Sciatic nerve (tissue), 2 donors: ENCODE measurements at regions not wholly inside any gene's neighbourhood (a gene's known extent, or its start where the extent isn't known, plus 50 kb on each side); places are given as distances from the start of the nearest gene placed in this dataset.
A peak's percentile ranks its signal among the peaks of the same experiment; 100 is the strongest.

Experiments
- ATAC-seq: fragments of 200-7000 bp; cut with Tn5 transposase; one replicate; pipeline ENCODE4 v1.9.1; 2020; ENCODE audit warnings: mild to moderate bottlenecking, moderate library complexity
- DNase-seq: peaks from one replicate; pipeline ENCODE4 v3.0.0-alpha.2; 2020; ENCODE audit warnings: low spot score
- intact Hi-C: fragments of 100-400 bp; cut with DNase I; formaldehyde crosslinking; loops from one replicate; pipeline ENCODE4 v1.14.2; 2022
- donor health status: DM: no; HTN: no; CAD: no.
- donor health status: DM: no; HTN: no; CAD: no.

DNA sequence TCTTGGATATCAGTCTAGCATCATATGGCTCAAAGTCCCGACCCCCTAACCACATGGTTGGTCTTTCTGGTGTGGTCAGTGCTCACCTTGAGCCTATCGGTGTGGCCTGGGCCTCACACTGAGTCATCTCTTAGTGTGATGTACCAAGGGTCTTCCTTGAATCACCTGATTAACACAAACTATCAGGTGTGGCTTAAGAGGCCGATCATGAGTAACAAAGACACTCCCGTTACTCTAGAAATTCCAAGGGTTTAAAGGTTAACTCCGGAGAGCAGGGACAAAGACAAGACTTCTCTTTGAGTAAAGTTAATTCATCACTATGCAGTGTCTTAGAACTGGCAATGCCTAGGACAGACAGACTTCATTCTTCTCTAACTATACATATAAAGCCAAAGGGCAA is 52.3 kb upstream of the ARMC3 start:
- intact Hi-C loops, result no loop called here
- ATAC-seq (no peak), DNase-seq (no peak)

GRCh38 chr10:22874189-22874854 is 53.5 kb upstream of the ARMC3 start:
- ATAC-seq, result peak; percentile 24
- no peak for DNase-seq
- intact Hi-C loops, result no loop called here

DNA sequence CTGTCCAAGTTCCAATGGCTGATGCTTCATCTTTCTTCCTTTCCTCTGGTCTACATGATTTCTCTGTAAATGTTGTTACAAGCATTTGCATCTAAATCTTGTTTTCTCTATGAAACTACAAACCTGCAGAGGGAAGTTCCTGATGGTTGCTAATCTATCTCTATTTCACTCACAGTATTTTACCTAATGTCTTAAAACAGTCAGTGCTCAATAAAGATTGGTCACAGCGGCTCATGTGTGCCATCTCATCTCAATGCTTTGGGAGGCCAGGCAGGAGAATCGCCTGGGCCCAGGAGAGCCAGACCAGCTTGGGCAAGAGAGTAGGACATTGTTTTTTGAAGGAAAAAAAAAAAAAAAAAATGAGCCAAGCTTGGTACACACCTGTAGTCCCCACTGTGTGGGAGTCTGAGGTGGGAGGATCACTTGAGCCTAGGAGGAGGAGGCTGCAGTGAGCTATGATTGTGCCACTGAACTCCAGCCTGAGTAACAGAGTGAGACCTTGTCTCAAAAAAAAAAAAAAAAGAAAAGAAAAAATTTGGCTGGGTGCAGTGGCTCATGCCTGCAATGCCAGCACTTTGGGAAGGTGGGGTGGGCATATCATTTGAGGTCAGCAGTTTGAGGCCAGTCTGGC is 71.3 kb upstream of the ARMC3 start:
- ATAC-seq, result no peak
- intact Hi-C loops, result no loop called here
- DNase-seq, result no peak

- no peak for ATAC-seq
- intact Hi-C loops, result no loop called here
- DNase-seq, result no peak
Observed at GRCh38 chr10:22854935-22855421, 72.9 kb upstream of the ARMC3 start.

DNA sequence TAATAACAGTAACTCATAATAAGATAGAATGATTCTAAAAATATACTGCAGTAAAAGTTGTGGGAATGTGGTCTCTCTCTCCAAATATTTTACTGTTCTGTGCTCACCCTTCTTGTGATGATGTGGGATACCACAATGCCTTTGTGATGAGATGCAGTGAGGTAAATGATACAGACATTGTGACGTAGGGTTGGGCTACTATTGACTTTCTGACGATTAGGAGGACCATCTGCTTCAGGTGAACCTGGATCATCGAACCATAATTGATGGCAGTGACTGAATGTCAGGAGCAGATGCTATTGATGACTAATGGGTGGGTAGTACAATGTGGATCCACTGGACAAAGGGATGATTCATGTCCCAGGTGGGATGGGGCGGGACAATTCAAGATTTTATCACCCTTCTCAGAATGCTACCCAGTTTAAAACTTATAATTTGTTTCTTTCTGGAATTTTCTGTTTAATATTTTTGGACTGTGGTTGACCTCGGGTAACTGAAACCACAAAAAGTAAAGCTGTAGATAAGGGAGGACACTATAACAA is 73.9 kb upstream of the ARMC3 start:
- DNase-seq (no peak), ATAC-seq (no peak)
- intact Hi-C loops, result no loop called here

- DNase-seq (no peak), ATAC-seq (no peak)
- intact Hi-C loops, result no loop called here
Observed at GRCh38 chr10:22852712-22853353, 75.0 kb upstream of the ARMC3 start.

- ATAC-seq (no peak), DNase-seq (no peak)
- intact Hi-C loops, result no loop called here
Observed at GRCh38 chr10:22851865-22852239, 76.0 kb upstream of the ARMC3 start.

DNA sequence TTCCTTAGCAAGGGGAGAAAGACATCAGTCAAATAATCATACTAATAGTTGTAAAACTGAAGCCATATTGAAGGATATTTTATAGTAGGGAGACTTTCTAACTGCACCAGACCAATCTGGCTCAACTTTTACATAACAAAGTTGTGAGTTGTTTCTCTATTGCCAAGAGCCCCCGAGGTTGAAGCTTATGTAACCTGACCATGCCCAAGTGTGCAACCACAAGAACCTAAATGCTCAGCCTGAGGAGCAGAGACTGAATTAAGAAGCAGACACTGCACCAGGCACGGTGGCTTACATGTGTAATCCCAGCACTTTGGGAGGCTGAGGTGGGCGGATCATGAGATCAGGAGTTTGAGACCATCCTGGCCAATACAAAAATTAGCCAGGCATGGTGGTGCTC is 77.3 kb upstream of the ARMC3 start:
- ATAC-seq, result no peak
- intact Hi-C loops, result no loop called here

GRCh38 chr10:22849077-22849805 is 78.6 kb upstream of the ARMC3 start:
- intact Hi-C loops, result no loop called here
- peak; percentile 98 for ATAC-seq
- peak; percentile 82 for DNase-seq

More for the DNA sequence above, 77.3 kb upstream of the ARMC3 start:
- no peak for DNase-seq

- ATAC-seq (no peak), DNase-seq (no peak)
- intact Hi-C loops, result no loop called here
Observed at GRCh38 chr10:22848509-22848908, 79.3 kb upstream of the ARMC3 start.

- DNase-seq (no peak), ATAC-seq (no peak)
- intact Hi-C loops, result no loop called here
Observed at GRCh38 chr10:22846294-22846693, 81.6 kb upstream of the ARMC3 start.

- ATAC-seq, result no peak
- intact Hi-C loops, result no loop called here
- DNase-seq, result no peak
Observed at GRCh38 chr10:22839639-22840038, 88.2 kb upstream of the ARMC3 start.

DNA sequence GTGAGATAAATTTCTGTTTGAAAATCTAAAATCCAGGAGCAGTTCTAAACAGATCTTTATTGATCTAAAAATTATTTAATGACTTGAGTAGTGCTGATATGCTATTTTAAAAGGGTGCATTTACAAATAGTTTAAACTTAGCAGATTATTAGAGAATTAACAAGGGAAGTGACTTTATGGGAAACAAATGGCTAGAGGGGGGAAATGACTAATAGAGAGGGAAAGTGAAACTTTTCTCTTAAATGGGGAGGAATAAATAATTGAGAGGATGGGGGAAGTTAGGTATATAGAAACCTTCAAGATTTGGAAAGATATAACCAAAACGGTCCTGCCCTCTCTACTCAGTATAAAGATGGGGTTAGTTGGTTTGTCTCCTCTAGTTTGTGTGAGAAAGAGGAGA is 90.1 kb upstream of the ARMC3 start:
- DNase-seq (no peak), ATAC-seq (no peak)
- intact Hi-C loops, result no loop called here

GRCh38 chr10:22837351-22837750 is 90.5 kb upstream of the ARMC3 start:
- DNase-seq, result no peak
- intact Hi-C loops, result no loop called here
- ATAC-seq, result no peak

DNA sequence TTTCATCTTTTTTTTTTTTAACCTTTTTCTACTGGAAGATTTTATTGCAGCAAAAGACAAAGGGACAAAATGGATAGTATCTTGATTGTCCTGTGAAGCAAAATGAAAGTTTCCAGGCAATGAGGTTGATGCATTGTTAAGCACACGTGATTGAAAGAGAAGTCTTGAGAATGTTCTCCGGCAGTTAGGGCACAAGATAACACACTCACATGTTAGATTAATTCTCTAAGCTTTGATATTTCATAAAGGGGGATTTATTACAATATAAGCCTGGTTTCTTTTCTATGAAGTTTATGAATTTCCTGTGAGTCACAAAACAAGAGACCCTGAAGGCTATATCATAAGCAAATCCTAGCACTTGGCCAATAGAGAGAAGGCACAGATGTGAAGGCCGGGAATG is 93.4 kb upstream of the ARMC3 start:
- ATAC-seq, result no peak
- no peak for DNase-seq
- intact Hi-C loops, result no loop called here

DNA sequence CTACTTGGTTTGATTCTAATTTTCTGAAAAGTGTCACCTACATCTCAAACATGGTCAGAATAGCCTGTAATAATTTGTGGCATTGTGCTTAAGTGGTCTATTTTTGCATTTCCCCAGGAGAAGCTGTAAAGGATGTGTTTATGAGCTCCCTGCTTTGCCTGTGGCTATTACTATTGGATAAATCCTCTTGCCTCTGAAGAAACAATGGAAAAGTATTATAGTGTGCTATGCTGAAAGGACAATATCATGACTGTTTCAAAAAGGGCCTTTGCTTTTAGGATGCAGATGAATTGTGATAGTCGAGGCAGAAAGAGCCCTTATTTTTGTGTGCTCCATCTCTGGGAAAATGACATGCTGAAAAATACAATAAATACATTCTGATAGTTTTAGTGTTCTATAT is 94.1 kb upstream of the ARMC3 start:
- intact Hi-C loops, result no loop called here
- DNase-seq (no peak), ATAC-seq (no peak)

- intact Hi-C loops, result no loop called here
- DNase-seq, result no peak
- ATAC-seq, result no peak
Observed at GRCh38 chr10:22833353-22833752, 94.5 kb upstream of the ARMC3 start.

GRCh38 chr10:22832851-22833250 is 95.0 kb upstream of the ARMC3 start:
- no peak for DNase-seq
- no peak for ATAC-seq
- intact Hi-C loops, result no loop called here

DNA sequence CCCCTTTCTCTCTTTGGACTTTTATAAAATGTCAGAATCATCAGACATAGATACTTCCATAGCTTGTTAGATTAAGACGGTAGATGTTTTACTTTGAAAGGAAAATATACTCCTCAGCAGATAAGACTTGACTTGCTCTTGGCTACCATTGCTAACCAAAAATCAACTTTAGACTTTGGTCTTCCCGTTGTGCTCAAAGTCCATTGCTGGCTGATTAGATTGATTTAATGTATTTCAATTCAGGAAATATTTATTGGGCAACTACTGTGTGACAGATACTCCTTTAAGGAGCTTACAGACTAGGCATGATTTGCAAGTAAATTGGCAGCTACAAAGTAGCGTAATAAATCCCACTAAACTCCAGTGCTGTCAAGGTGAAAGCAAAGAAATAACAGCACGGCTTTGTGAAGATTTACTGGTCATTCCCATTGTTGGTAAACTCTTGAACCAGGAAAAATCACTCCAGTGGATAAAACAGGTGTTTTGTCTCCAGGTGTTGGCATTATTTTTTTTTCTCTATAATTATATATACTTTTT is 95.7 kb upstream of the ARMC3 start:
- DNase-seq, result no peak
- no peak for ATAC-seq
- intact Hi-C loops, result no loop called here
